Panc1 (cell line): ENCODE measurements at regions not wholly inside any gene's neighbourhood (a gene's known extent, or its start where the extent isn't known, plus 50 kb on each side); places are given as distances from the start of the nearest gene placed in this dataset.

Experiments used
- ATAC-seq: fragments of 200-7000 bp; cut with Tn5 transposase; 2 replicates; pipeline ENCODE4 v1.9.1; 2020; ENCODE audit warnings: mild to moderate bottlenecking, moderate library complexity
- BruUV-seq: library from RNA; stranded (reverse); fragments of 400-500 nt; replicated peaks from 2 replicates; lab custom pipeline; 2021; lab: Mats Ljungman, UMichigan
- CTCF ChIA-PET: fragments of 300-600 bp; sonication (Branson Sonifier 250); formaldehyde crosslinking; loops from one replicate; lab custom pipeline; 2022; ENCODE audit warnings: antibody characterized with exemption; lab: Charles Lee
- POLR2A ChIA-PET: fragments of 300-600 bp; sonication (Branson Sonifier 250); formaldehyde crosslinking; loops from one replicate; lab custom pipeline; 2022; ENCODE audit warnings: antibody characterized with exemption; lab: Charles Lee
- DNase-seq: peaks from one replicate; pipeline ENCODE4 v3.0.0-alpha.2; 2010; ENCODE audit warnings: low read depth, low spot score
- H3K27ac ChIP-seq: 2 replicates; pipeline ENCODE4 v1.5.1; 2011; ENCODE audit warnings: mild to moderate bottlenecking, low read length, inconsistent platforms
- H3K27me3 ChIP-seq: fragments of 200-500 bp; sonication (Bioruptor generic); 2 replicates; pipeline ENCODE4 v1.6.0; 2014; ENCODE audit warnings: low read length, inconsistent platforms; ENCODE audit not compliant: control insufficient read depth, insufficient read depth
- H3K36me3 ChIP-seq: fragments of 200-500 bp; sonication (Bioruptor generic); 2 replicates; pipeline ENCODE4 v1.5.1; 2014; ENCODE audit warnings: inconsistent platforms, mild to moderate bottlenecking, low read length, moderate library complexity; ENCODE audit not compliant: control insufficient read depth, insufficient read depth
- H3K4me1 ChIP-seq: 2 replicates; pipeline ENCODE4 v1.5.1; 2011; ENCODE audit warnings: inconsistent platforms, mild to moderate bottlenecking, low read length, moderate library complexity; ENCODE audit not compliant: control insufficient read depth, insufficient read depth
- H3K4me3 ChIP-seq, 2 experiments: 2 replicates each; pipeline ENCODE4 v1.5.1; 2011 to 2012; ENCODE audit warnings: low read depth in 2 of 2, low read length in 2 of 2, mild to moderate bottlenecking in 2 of 2, inconsistent platforms in 1 of 2, moderate library complexity in 1 of 2
- H3K9me3 ChIP-seq: fragments of 200-500 bp; sonication (Bioruptor generic); 2 replicates; pipeline ENCODE4 v1.5.1; 2014; ENCODE audit warnings: low read depth, mild to moderate bottlenecking, inconsistent platforms, low read length, moderate library complexity; ENCODE audit not compliant: control insufficient read depth, insufficient read depth
- CTCF ChIP-seq: fragments of 450-650 bp; IDR thresholded peaks from 2 replicates; pipeline ENCODE4 v1.5.1; 2017; ENCODE audit warnings: mild to moderate bottlenecking
- POLR2AphosphoS5 ChIP-seq: IDR thresholded peaks from 2 replicates; pipeline ENCODE4 v1.6.1; 2012; ENCODE audit warnings: mild to moderate bottlenecking, low read depth, low read length, moderate library complexity
- REST ChIP-seq, 2 experiments: IDR thresholded peaks; 2 replicates each; pipeline ENCODE4 v1.6.1; 2011 to 2012; ENCODE audit warnings: low read depth in 2 of 2, control low read depth in 1 of 2, low read length in 1 of 2, mild to moderate bottlenecking in 1 of 2, moderate library complexity in 1 of 2; ENCODE audit not compliant: insufficient read depth in 1 of 2
- SIN3A ChIP-seq: IDR thresholded peaks from 2 replicates; pipeline ENCODE4 v1.6.1; 2012; ENCODE audit warnings: low read depth, mild to moderate bottlenecking, low read length, moderate library complexity, borderline replicate concordance; ENCODE audit not compliant: insufficient read depth
- TCF7L2 ChIP-seq: IDR thresholded peaks from 2 replicates; pipeline ENCODE4 v1.6.1; 2011; ENCODE audit warnings: mild to moderate bottlenecking, low read depth, low read length, inconsistent platforms
- in situ Hi-C: cut with HindIII; loops from 2 replicates; pipeline ENCODE4 v1.10.0; 2016; ENCODE audit warnings: low sequenced_read_pairs, low pct_unique_long_range_greater_than_20kb
- intact Hi-C: fragments of 100-400 bp; cut with micrococcal nuclease; formaldehyde crosslinking; loops from one replicate; pipeline ENCODE4 v1.10.0; 2022; ENCODE audit not compliant: unreplicated experiment

GRCh38 chr1:61004262-61005003 lies 77.9 kb upstream of the NFIA start:
- TF ChIP-seq SIN3A = no peak
- no peak for TF ChIP-seq CTCF
- no peak for TF ChIP-seq POLR2AphosphoS5
- TF ChIP-seq REST (IDR thresholded peaks at IDR 0.05; ENCODE audit: insufficient read depth in 1 of 2, low read depth in 2 of 2, low read length in 1 of 2) = no peak
- no peak for TF ChIP-seq TCF7L2
- no peak overlapping the region for H3K27ac ChIP-seq
- ATAC-seq (no peak), DNase-seq (no peak)
- peaks cover 3% of the 10 kb centered on the region; the same call in 1 of the 2 replicates for H3K27me3 ChIP-seq
- H3K9me3 ChIP-seq = no peaks in the 10 kb centered on the region
- H3K36me3 ChIP-seq = no peaks in the 10 kb centered on the region
- CTCF ChIA-PET = no interaction called here
- H3K4me3 ChIP-seq = no peak overlapping the region
- no peaks in the 10 kb centered on the region for H3K4me1 ChIP-seq
- POLR2A ChIA-PET = no interaction called here
- BruUV-seq = no TSS peak
- in situ Hi-C loops = no loop called here
- intact Hi-C loops = no loop called here

DNA sequence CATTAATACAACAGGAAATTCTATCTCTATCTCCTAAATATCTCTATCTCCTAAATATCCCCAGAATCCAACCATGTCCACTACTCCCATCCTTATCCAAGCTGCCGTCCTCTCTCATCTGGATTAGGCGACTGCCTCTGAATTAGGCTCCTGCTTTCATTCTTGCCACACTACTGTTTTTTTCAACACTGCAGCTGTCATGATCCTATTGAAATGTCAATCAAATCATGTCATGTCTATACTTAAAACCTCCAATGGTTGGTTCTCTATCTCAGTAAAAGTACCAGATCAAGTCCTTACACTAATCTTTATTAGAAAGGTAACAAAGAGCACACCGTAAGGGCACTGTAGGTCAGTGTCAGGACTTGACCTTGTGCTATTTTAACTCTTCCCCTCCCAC lies 82.0 kb upstream of the NFIA start:
- no peaks in the 10 kb centered on the region for H3K9me3 ChIP-seq
- no TSS peak for BruUV-seq
- POLR2A ChIA-PET = no interaction called here
- intact Hi-C loops = no loop called here
- ATAC-seq (no peak), DNase-seq (no peak)
- H3K4me3 ChIP-seq = no peak overlapping the region
- no peaks in the 10 kb centered on the region for H3K27me3 ChIP-seq
- H3K27ac ChIP-seq = no peak overlapping the region
- H3K36me3 ChIP-seq = no peaks in the 10 kb centered on the region
- CTCF ChIA-PET = no interaction called here
- in situ Hi-C loops = no loop called here
- no peaks in the 10 kb centered on the region for H3K4me1 ChIP-seq
- TF ChIP-seq REST (IDR thresholded peaks at IDR 0.05; ENCODE audit: insufficient read depth in 1 of 2, low read depth in 2 of 2, low read length in 1 of 2) = no peak
- TF ChIP-seq SIN3A = no peak
- TF ChIP-seq TCF7L2 = no peak
- no peak for TF ChIP-seq CTCF
- no peak for TF ChIP-seq POLR2AphosphoS5
